WTC11 (cell line): ENCODE measurements at regions not wholly inside any gene's neighbourhood (a gene's known extent, or its start where the extent isn't known, plus 50 kb on each side); places are given as distances from the start of the nearest gene placed in this dataset.

Experiments
- ATAC-seq: fragments of 200-7000 bp; cut with Tn5 transposase; 2 replicates; pipeline ENCODE4 v1.10.0; 2021; ENCODE audit warnings: mild to moderate bottlenecking, moderate library complexity
- CTCF ChIA-PET: fragments of 300-600 bp; sonication (Branson Sonifier 250); formaldehyde crosslinking; loops from one replicate; lab custom pipeline; 2021; ENCODE audit warnings: antibody characterized with exemption; lab: Charles Lee
- POLR2A ChIA-PET: fragments of 350-600 bp; sonication (Branson Sonifier 250); formaldehyde crosslinking; loops from one replicate; lab custom pipeline; 2021; ENCODE audit warnings: antibody characterized with exemption; lab: Charles Lee
- DNase-seq: peaks from one replicate; pipeline ENCODE4 v3.0.0; 2021; ENCODE audit warnings: low spot score
- H3K27ac Mint-ChIP-seq: 2 replicates; pipeline ENCODE4 v1.8.0; 2021; ENCODE audit warnings: mixed read lengths
- H3K27me3 Mint-ChIP-seq: 2 replicates; pipeline ENCODE4 v1.8.0; 2021; ENCODE audit warnings: low read depth, mild to moderate bottlenecking, moderate library complexity, mixed read lengths
- H3K36me3 Mint-ChIP-seq: 2 replicates; pipeline ENCODE4 v1.8.0; 2021; ENCODE audit warnings: mixed read lengths
- H3K4me1 Mint-ChIP-seq: 2 replicates; pipeline ENCODE4 v1.8.0; 2022; ENCODE audit warnings: mixed read lengths
- H3K4me3 Mint-ChIP-seq: 2 replicates; pipeline ENCODE4 v1.8.0; 2021; ENCODE audit warnings: mild to moderate bottlenecking, moderate library complexity, mixed read lengths
- H3K9me3 Mint-ChIP-seq: 2 replicates; pipeline ENCODE4 v1.8.0; 2021; ENCODE audit warnings: mixed read lengths
- ATF2 ChIP-seq: sonication (generic); formaldehyde crosslinking; IDR thresholded peaks from 2 replicates; pipeline ENCODE4 v1.8.1; 2022; ENCODE audit warnings: low read depth, missing genetic modification reagents, borderline replicate concordance
- ATF3 ChIP-seq: sonication (generic); formaldehyde crosslinking; conservative IDR thresholded peaks from 2 replicates; pipeline ENCODE4 v1.8.1; 2022; ENCODE audit warnings: mild to moderate bottlenecking, missing genetic modification reagents
- CREB1 ChIP-seq: sonication (generic); formaldehyde crosslinking; IDR thresholded peaks from 2 replicates; pipeline ENCODE4 v1.8.0; 2023; ENCODE audit warnings: mild to moderate bottlenecking, missing genetic modification reagents
- ERG ChIP-seq: fragments of 250-450 bp; sonication (Bioruptor Pico); IDR thresholded peaks from 2 replicates; pipeline ENCODE4 v1.8.0; 2021; ENCODE audit warnings: mild to moderate bottlenecking
- ESRRA ChIP-seq: sonication (generic); formaldehyde crosslinking; IDR thresholded peaks from 2 replicates; pipeline ENCODE4 v1.8.1; 2022; ENCODE audit warnings: mild to moderate bottlenecking, missing genetic modification reagents, borderline replicate concordance
- ETV6 ChIP-seq: sonication (generic); formaldehyde crosslinking; IDR thresholded peaks from 2 replicates; pipeline ENCODE4 v1.8.1; 2022; ENCODE audit warnings: mild to moderate bottlenecking, missing genetic modification reagents
- FOXK1 ChIP-seq: sonication (generic); formaldehyde crosslinking; IDR thresholded peaks from 2 replicates; pipeline ENCODE4 v1.8.0; 2022; ENCODE audit warnings: mild to moderate bottlenecking, moderate library complexity, missing genetic modification reagents
- FOXP1 ChIP-seq: sonication (generic); formaldehyde crosslinking; IDR thresholded peaks from 2 replicates; pipeline ENCODE4 v1.8.0; 2022; ENCODE audit warnings: missing genetic modification reagents, mild to moderate bottlenecking, moderate library complexity, borderline replicate concordance
- FOXP4 ChIP-seq: sonication (generic); formaldehyde crosslinking; IDR thresholded peaks from 2 replicates; pipeline ENCODE4 v1.8.0; 2022; ENCODE audit warnings: mild to moderate bottlenecking, missing genetic modification reagents
- GABPB1 ChIP-seq: sonication (generic); formaldehyde crosslinking; IDR thresholded peaks from 2 replicates; pipeline ENCODE4 v1.8.1; 2023; ENCODE audit warnings: mild to moderate bottlenecking, missing genetic modification reagents
- HMGA2 ChIP-seq: fragments of 250-450 bp; sonication (Bioruptor Pico); IDR thresholded peaks from 2 replicates; pipeline ENCODE4 v1.4.0; 2021; ENCODE audit warnings: mild to moderate bottlenecking, moderate library complexity
- KAT7 ChIP-seq: sonication (generic); formaldehyde crosslinking; IDR thresholded peaks from 2 replicates; pipeline ENCODE4 v1.8.1; 2023; ENCODE audit warnings: missing genetic modification reagents, mild to moderate bottlenecking, borderline replicate concordance
- PREB ChIP-seq: sonication (generic); formaldehyde crosslinking; IDR thresholded peaks from 2 replicates; pipeline ENCODE4 v1.8.1; 2022; ENCODE audit warnings: mild to moderate bottlenecking, missing genetic modification reagents, moderate library complexity, borderline replicate concordance
- STAT6 ChIP-seq: sonication (generic); formaldehyde crosslinking; conservative IDR thresholded peaks from 2 replicates; pipeline ENCODE4 v1.8.1; 2023; ENCODE audit warnings: mild to moderate bottlenecking, low read depth, missing genetic modification reagents, moderate library complexity
- TP53 ChIP-seq: sonication (generic); formaldehyde crosslinking; IDR thresholded peaks from 2 replicates; pipeline ENCODE4 v1.8.1; 2023; ENCODE audit warnings: mild to moderate bottlenecking, missing genetic modification reagents
- ZBTB21 ChIP-seq: sonication (generic); formaldehyde crosslinking; IDR thresholded peaks from 2 replicates; pipeline ENCODE4 v1.8.1; 2023; ENCODE audit warnings: mild to moderate bottlenecking, missing genetic modification reagents, borderline replicate concordance
- ZBTB43 ChIP-seq: sonication (generic); formaldehyde crosslinking; IDR thresholded peaks from 2 replicates; pipeline ENCODE4 v1.8.1; 2023; ENCODE audit warnings: mild to moderate bottlenecking, missing genetic modification reagents
- ZNF138 ChIP-seq: sonication (generic); formaldehyde crosslinking; conservative IDR thresholded peaks from 2 replicates; pipeline ENCODE4 v1.8.1; 2022; ENCODE audit warnings: mild to moderate bottlenecking, moderate library complexity, missing genetic modification reagents
- ZNF396 ChIP-seq: fragments of 250-450 bp; sonication (Bioruptor Pico); IDR thresholded peaks from 2 replicates; pipeline ENCODE4 v1.8.0; 2021; ENCODE audit warnings: mild to moderate bottlenecking, moderate library complexity, borderline replicate concordance
- ZNF416 ChIP-seq: fragments of 250-450 bp; sonication (Bioruptor Pico); IDR thresholded peaks from 2 replicates; pipeline ENCODE4 v1.9.0; 2021; ENCODE audit warnings: mild to moderate bottlenecking, inconsistent platforms
- ZNF423 ChIP-seq: fragments of 250-450 bp; sonication (Bioruptor Pico); IDR thresholded peaks from 2 replicates; pipeline ENCODE4 v2.1.2; 2022; ENCODE audit warnings: mild to moderate bottlenecking, moderate library complexity

- no peak for TF ChIP-seq FOXP4 (CRISPR knock-in tag)
- no peak for TF ChIP-seq FOXK1 (CRISPR knock-in tag)
- no peak for TF ChIP-seq ZNF416 (CRISPR knock-in tag)
- no peak for TF ChIP-seq CREB1 (CRISPR knock-in tag)
Measured at GRCh38 chr4:104146048-104146447, 348.6 kb downstream of the CXXC4 start (continued).

- Mint-ChIP-seq H3K27ac (no peak overlapping the region), H3K36me3 (no peaks in the 10 kb centered on the region), H3K9me3 (peaks cover 15% of the 10 kb centered on the region; the same call in 1 of the 2 replicates), H3K27me3 (no peaks in the 10 kb centered on the region; the same call in 1 of the 2 replicates), H3K4me1 (no peaks in the 10 kb centered on the region), H3K4me3 (no peak overlapping the region)
- DNase-seq (no peak), ATAC-seq (no peak)
- ChIA-PET CTCF (no interaction called here), POLR2A (no interaction called here)
- no peak for TF ChIP-seq ESRRA (CRISPR knock-in tag)
- TF ChIP-seq GABPB1 (CRISPR knock-in tag) = no peak
- TF ChIP-seq STAT6 (CRISPR knock-in tag) = no peak
- TF ChIP-seq ZBTB21 = no peak
- no peak for TF ChIP-seq FOXP1 (CRISPR knock-in tag)
- no peak for TF ChIP-seq ATF2
- TF ChIP-seq ZNF138 (CRISPR knock-in tag) = no peak
- TF ChIP-seq ZNF396 (CRISPR knock-in tag) = no peak
- no peak for TF ChIP-seq HMGA2 (CRISPR knock-in tag)
- TF ChIP-seq ZBTB43 (CRISPR knock-in tag) = no peak
- no peak for TF ChIP-seq FOXP4 (CRISPR knock-in tag)
- no peak for TF ChIP-seq ZNF423 (CRISPR knock-in tag)
- no peak for TF ChIP-seq ETV6
- TF ChIP-seq TP53 (CRISPR knock-in tag) = no peak
- TF ChIP-seq PREB (CRISPR knock-in tag) = no peak
- no peak for TF ChIP-seq ATF3 (CRISPR knock-in tag)
- TF ChIP-seq ERG (CRISPR knock-in tag) = no peak
- no peak for TF ChIP-seq KAT7
Measured at GRCh38 chr4:104138116-104138515, 356.6 kb downstream of the CXXC4 start.
